ENCODE measurements at regions not wholly inside any gene's neighbourhood (a gene's known extent, or its start where the extent isn't known, plus 50 kb on each side); places are given as distances from the start of the nearest gene placed in this dataset.

DNA sequence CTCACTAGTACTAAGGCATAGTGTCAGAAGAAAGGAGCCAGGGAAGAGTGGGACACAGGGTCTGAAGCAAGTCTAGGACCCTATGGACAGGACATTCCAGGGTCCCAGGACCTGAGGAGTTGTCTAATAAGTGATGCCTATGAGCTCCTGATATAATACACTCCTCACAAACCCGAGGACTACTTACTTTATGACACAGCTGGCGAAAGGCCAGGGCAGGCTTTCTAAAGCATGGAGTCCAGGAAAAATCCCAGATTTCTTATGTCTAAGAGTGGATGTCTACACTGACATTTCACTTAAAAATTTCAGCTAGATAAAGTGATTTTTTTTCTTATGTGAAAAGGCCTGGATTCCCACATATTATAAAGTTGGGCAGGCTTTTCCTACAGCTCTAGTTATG, 502.2 kb upstream of the SETBP1 start:
- DNase-seq (ENCODE audit: low spot score) (no peak), ATAC-seq (ENCODE audit: low FRiP score) (no peak)
- TF ChIP-seq, protein P1, sequence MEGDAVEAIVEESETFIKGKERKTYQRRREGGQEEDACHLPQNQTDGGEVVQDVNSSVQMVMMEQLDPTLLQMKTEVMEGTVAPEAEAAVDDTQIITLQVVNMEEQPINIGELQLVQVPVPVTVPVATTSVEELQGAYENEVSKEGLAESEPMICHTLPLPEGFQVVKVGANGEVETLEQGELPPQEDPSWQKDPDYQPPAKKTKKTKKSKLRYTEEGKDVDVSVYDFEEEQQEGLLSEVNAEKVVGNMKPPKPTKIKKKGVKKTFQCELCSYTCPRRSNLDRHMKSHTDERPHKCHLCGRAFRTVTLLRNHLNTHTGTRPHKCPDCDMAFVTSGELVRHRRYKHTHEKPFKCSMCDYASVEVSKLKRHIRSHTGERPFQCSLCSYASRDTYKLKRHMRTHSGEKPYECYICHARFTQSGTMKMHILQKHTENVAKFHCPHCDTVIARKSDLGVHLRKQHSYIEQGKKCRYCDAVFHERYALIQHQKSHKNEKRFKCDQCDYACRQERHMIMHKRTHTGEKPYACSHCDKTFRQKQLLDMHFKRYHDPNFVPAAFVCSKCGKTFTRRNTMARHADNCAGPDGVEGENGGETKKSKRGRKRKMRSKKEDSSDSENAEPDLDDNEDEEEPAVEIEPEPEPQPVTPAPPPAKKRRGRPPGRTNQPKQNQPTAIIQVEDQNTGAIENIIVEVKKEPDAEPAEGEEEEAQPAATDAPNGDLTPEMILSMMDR (IDR thresholded peaks at IDR 0.05): no peak

DNA sequence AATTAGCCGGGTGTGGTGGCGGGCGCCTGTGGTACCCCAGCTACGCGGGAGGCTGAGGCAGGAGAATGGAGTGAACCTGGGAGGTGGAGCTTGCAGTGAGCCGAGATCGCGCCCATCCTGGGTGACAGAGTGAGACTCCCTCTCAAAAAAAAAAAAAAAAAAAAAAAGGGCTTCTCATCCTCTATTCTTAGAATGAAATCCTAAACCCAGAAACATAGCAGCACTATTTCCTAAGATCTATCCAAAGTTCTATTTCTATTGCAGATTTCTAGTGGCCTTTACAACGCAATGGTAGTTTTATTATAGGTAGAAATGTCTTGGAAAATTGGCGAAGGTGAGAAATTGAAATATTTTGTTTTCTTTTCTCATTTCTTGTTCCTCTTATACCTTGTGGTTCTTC, 501.0 kb upstream of the SETBP1 start:
- TF ChIP-seq, protein P1 (IDR thresholded peaks at IDR 0.05): no peak
- ATAC-seq (ENCODE audit: low FRiP score) (no peak), DNase-seq (ENCODE audit: low spot score) (no peak)

DNA sequence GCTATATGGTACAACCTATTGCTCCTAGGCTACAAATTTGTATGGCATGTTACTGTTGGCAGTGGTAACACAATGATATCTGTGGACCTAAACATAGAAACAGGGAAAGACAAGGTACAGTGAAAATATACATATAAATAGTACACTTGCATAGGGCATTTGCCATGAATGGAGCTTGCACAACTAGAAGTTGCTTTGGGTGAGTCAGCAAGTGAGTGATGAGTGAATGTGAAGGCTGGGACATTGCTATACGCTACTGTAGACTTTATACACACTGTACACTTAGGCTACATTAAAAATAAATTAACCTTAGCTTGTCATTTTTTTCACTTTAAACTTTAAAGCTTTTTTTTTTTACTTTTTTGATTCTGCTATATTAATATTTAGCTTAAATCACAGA, 500.0 kb upstream of the SETBP1 start:
- TF ChIP-seq, protein P1 (IDR thresholded peaks at IDR 0.05): no peak
- DNase-seq (ENCODE audit: low spot score) (no peak), ATAC-seq (ENCODE audit: low FRiP score) (no peak)

DNA sequence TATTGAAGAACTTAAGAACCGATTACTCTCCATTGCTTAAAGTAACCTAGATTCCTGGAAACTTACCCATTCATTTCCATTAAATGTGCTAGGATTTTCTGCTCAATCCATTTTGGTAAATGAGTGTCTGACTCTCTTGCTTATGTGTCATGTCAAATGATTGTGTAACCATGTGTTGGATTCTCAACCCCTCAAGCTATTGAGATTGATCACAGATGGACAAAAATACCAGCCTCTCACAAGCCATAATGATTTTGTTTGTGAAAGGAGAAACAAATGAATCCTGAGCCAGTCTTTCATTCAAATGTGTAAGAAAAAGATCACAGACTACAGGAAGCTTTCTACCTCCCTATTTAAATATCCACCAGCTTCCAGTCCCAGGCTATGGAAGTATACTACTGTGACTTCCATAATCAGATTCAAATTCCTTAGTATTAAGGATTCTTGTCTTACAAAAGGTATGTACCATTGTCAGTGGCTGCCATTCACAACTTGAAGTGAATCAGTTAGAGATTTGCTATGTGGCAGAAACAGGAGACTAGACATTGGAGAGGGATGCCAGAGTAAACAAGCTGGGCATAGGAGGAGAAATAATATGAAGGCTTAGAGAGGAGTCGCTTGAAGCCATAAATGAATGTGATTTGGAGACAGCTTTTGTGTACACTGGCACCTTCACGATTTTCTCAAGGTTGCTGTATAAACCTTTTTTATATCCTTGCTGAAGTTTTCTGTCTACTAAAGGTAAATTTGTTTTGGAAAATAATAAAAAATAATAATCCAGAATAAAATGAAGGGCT, 498.5 kb upstream of the SETBP1 start:
- DNase-seq (ENCODE audit: low spot score) (no peak), ATAC-seq (ENCODE audit: low FRiP score) (no peak)
- TF ChIP-seq, protein P1 (IDR thresholded peaks at IDR 0.05): no peak

DNA sequence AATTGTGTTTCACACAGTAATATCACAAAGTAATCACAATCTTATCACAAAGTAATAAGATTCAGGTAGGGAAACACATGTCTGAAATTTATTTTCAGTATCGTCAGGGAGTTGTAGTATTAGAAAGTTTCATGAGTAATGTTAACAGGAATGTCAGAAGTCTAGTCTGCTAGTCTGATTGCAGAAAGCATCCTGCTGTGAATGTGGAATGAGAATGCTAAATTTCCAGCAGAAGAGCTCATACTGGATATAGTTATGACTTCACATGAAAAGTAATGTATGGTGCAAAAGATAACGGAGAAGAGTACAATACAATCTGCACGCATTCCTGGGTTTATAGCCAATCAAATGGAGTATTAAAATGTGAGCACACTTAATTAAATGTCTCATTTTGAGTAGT, 494.7 kb upstream of the SETBP1 start:
- ATAC-seq (ENCODE audit: low FRiP score) (no peak), DNase-seq (ENCODE audit: low spot score) (no peak)
- TF ChIP-seq, protein P1 (IDR thresholded peaks at IDR 0.05): no peak

DNA sequence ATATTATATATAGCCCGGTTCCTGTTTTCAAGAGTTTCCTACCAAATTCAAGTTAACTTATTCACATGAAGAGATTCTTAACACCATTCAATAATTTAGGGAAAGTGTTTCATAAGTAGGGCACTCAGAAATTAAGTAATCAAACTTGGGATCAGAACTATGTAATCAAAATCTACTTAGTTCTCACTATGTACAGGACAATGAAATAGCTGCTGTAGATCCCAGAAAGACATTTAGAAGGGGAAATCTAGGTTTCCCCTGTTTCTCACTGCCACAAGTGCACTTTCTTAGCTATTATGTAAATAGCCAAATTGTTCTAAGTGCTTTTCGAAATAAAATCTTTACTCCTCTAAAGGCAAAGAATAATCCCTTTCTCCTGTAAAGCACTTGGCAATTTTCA, 493.6 kb upstream of the SETBP1 start:
- no peak for DNase-seq (ENCODE audit: low spot score)
- TF ChIP-seq, protein P1 (IDR thresholded peaks at IDR 0.05): no peak
- ATAC-seq (ENCODE audit: low FRiP score): no peak

Data from omental fat pad (tissue), 3 donors.